GM10248 (cell line): ENCODE measurements at regions not wholly inside any gene's neighbourhood (a gene's known extent, or its start where the extent isn't known, plus 50 kb on each side); places are given as distances from the start of the nearest gene placed in this dataset.
A peak's percentile ranks its signal among the peaks of the same experiment; 100 is the strongest.
"Not testable (repeated sequence)": the region's sequence is repeated elsewhere in the genome, so short reads cannot be mapped to it uniquely, and the experiment has no call there.

Source experiments
- CTCF ChIA-PET: fragments of 300-600 bp; sonication (Branson Sonifier 250); formaldehyde crosslinking; extraction: SDS; loops from one replicate; lab custom pipeline; 2021; ENCODE audit warnings: antibody characterized with exemption; lab: Yijun Ruan, JAX
- POLR2A ChIA-PET: fragments of 350-650 bp; sonication (Branson Sonifier 250); formaldehyde crosslinking; extraction: SDS; loops from one replicate; lab custom pipeline; 2020; ENCODE audit warnings: antibody characterized with exemption; lab: Yijun Ruan, JAX
- DNase-seq: peaks from one replicate; pipeline ENCODE4 v3.0.0; 2012; ENCODE audit errors: extremely low spot score
- CTCF ChIP-seq: IDR thresholded peaks from 2 replicates; pipeline ENCODE4 v1.5.1; 2012; ENCODE audit warnings: mild to moderate bottlenecking, low read depth; ENCODE audit errors: extremely low read depth, missing control alignments, control extremely low read depth

- TF ChIP-seq CTCF = no peak
- POLR2A ChIA-PET = no interaction called here
- CTCF ChIA-PET = no interaction called here
- DNase-seq = no peak
Observed at GRCh38 chr3:192060160-192060781, 599.3 kb downstream of the PYDC2 start.

GRCh38 chr3:192061426-192061825, 600.5 kb downstream of the PYDC2 start:
- TF ChIP-seq CTCF = no peak
- POLR2A ChIA-PET = no interaction called here
- no peak for DNase-seq
- CTCF ChIA-PET = interaction anchor here (1.1 kb wide), 1 partner anchor 11 kb away, joined by 3 read pairs; no protein-coding TSS in a partner anchor

- no peak for DNase-seq
- TF ChIP-seq CTCF = no peak
- ChIA-PET POLR2A (no interaction called here), CTCF (interaction anchor here (1.1 kb wide), 1 partner anchor 12 kb away, joined by 3 read pairs; no protein-coding TSS in a partner anchor)
Observed at GRCh38 chr3:192062186-192062585, 601.2 kb downstream of the PYDC2 start.

- DNase-seq = peak; percentile 38
- TF ChIP-seq CTCF = no peak
- ChIA-PET CTCF (interaction anchor here (1.2 kb wide), 1 partner anchor 14 kb away, joined by 3 read pairs; no protein-coding TSS in a partner anchor), POLR2A (no interaction called here)
Observed at GRCh38 chr3:192063570-192063969, 602.6 kb downstream of the PYDC2 start.

- TF ChIP-seq CTCF = no peak
- POLR2A ChIA-PET = no interaction called here
- CTCF ChIA-PET = interaction anchor here (1.2 kb wide), 1 partner anchor 13 kb away, joined by 3 read pairs; no protein-coding TSS in a partner anchor
- no peak for DNase-seq
Observed at GRCh38 chr3:192064959-192065358, 604.0 kb downstream of the PYDC2 start.

- CTCF ChIA-PET, POLR2A ChIA-PET, DNase-seq: not testable (repeated sequence)
Observed at GRCh38 chr3:192066253-192066652, 605.3 kb downstream of the PYDC2 start.

- no peak for TF ChIP-seq CTCF
- DNase-seq = no peak
- ChIA-PET CTCF (interaction anchor here (1.0 kb wide), 1 partner anchor 61 kb away, joined by 3 read pairs; no protein-coding TSS in a partner anchor), POLR2A (no interaction called here)
Observed at GRCh38 chr3:192068464-192069254, 607.7 kb downstream of the PYDC2 start.
